ENCODE measurements at regions not wholly inside any gene's neighbourhood (a gene's known extent, or its start where the extent isn't known, plus 50 kb on each side); places are given as distances from the start of the nearest gene placed in this dataset.
"Not testable (repeated sequence)": the region's sequence is repeated elsewhere in the genome, so short reads cannot be mapped to it uniquely, and the experiment has no call there.

- H3K36me3 Mint-ChIP-seq (ENCODE audit: low read depth): not testable (repeated sequence)
Observed at GRCh38 chr2:4814137-4814536, 878.0 kb upstream of the SOX11 start.

GRCh38 chr2:4827836-4828235, 864.3 kb upstream of the SOX11 start:
- no peak for DNase-seq
- no peak for ATAC-seq
- H3K4me1 Mint-ChIP-seq: no peaks in the 10 kb centered on the region
- no peak overlapping the region for H3K27ac Mint-ChIP-seq
- no peaks in the 10 kb centered on the region for H3K27me3 Mint-ChIP-seq
- no peak overlapping the region for H3K4me3 Mint-ChIP-seq
- H3K9me3 Mint-ChIP-seq: peaks cover 8% of the 10 kb centered on the region
- H3K36me3 Mint-ChIP-seq (ENCODE audit: low read depth): no peaks in the 10 kb centered on the region

More at GRCh38 chr2:4814137-4814536, 878.0 kb upstream of the SOX11 start:
- not testable (repeated sequence) for H3K27ac Mint-ChIP-seq, ATAC-seq, H3K27me3 Mint-ChIP-seq, DNase-seq, H3K4me1 Mint-ChIP-seq, H3K4me3 Mint-ChIP-seq
- peaks cover 29% of the 10 kb centered on the region for H3K9me3 Mint-ChIP-seq

GRCh38 chr2:4828682-4829374, 863.4 kb upstream of the SOX11 start:
- H3K27me3 Mint-ChIP-seq: no peaks in the 10 kb centered on the region
- peaks cover 8% of the 10 kb centered on the region for H3K9me3 Mint-ChIP-seq
- no peak overlapping the region for H3K27ac Mint-ChIP-seq
- H3K36me3 Mint-ChIP-seq (ENCODE audit: low read depth): no peaks in the 10 kb centered on the region
- H3K4me1 Mint-ChIP-seq: no peaks in the 10 kb centered on the region
- ATAC-seq (no peak), DNase-seq (no peak)
- H3K4me3 Mint-ChIP-seq: no peak overlapping the region

- no peaks in the 10 kb centered on the region for H3K27me3 Mint-ChIP-seq
- H3K4me3 Mint-ChIP-seq: no peak overlapping the region
- H3K4me1 Mint-ChIP-seq: no peaks in the 10 kb centered on the region
- peaks cover 8% of the 10 kb centered on the region for H3K9me3 Mint-ChIP-seq
- no peak for DNase-seq
- no peaks in the 10 kb centered on the region for H3K36me3 Mint-ChIP-seq (ENCODE audit: low read depth)
- H3K27ac Mint-ChIP-seq: no peak overlapping the region
- no peak for ATAC-seq
Observed at GRCh38 chr2:4831751-4832150, 860.4 kb upstream of the SOX11 start.

GRCh38 chr2:4832642-4833041, 859.5 kb upstream of the SOX11 start:
- ATAC-seq: no peak
- Mint-ChIP-seq H3K27me3 (no peaks in the 10 kb centered on the region), H3K9me3 (peaks cover 15% of the 10 kb centered on the region), H3K4me1 (no peaks in the 10 kb centered on the region), H3K27ac (no peak overlapping the region), H3K36me3 (ENCODE audit: low read depth) (no peaks in the 10 kb centered on the region), H3K4me3 (no peak overlapping the region)
- DNase-seq: no peak

- H3K4me1 Mint-ChIP-seq: no peaks in the 10 kb centered on the region
- peaks cover 9% of the 10 kb centered on the region for H3K9me3 Mint-ChIP-seq
- no peak overlapping the region for H3K27ac Mint-ChIP-seq
- H3K36me3 Mint-ChIP-seq (ENCODE audit: low read depth): no peaks in the 10 kb centered on the region
- DNase-seq: no peak
- H3K27me3 Mint-ChIP-seq: no peaks in the 10 kb centered on the region
- no peak overlapping the region for H3K4me3 Mint-ChIP-seq
- ATAC-seq: no peak
Observed at GRCh38 chr2:4838626-4839025, 853.6 kb upstream of the SOX11 start.

- H3K4me3 Mint-ChIP-seq: no peak overlapping the region
- no peak overlapping the region for H3K27ac Mint-ChIP-seq
- no peaks in the 10 kb centered on the region for H3K27me3 Mint-ChIP-seq
- no peaks in the 10 kb centered on the region for H3K36me3 Mint-ChIP-seq (ENCODE audit: low read depth)
- peaks cover 11% of the 10 kb centered on the region for H3K9me3 Mint-ChIP-seq
- ATAC-seq (no peak), DNase-seq (no peak)
- H3K4me1 Mint-ChIP-seq: no peaks in the 10 kb centered on the region
Observed at GRCh38 chr2:4840791-4841190, 851.4 kb upstream of the SOX11 start.

- Mint-ChIP-seq H3K36me3 (ENCODE audit: low read depth) (no peaks in the 10 kb centered on the region), H3K27me3 (no peaks in the 10 kb centered on the region), H3K4me1 (no peaks in the 10 kb centered on the region), H3K4me3 (no peak overlapping the region), H3K9me3 (peaks cover 8% of the 10 kb centered on the region), H3K27ac (no peak overlapping the region)
- DNase-seq (no peak), ATAC-seq (no peak)
Observed at GRCh38 chr2:4844881-4845280, 847.3 kb upstream of the SOX11 start.

GRCh38 chr2:4862031-4862430, 830.2 kb upstream of the SOX11 start:
- no peaks in the 10 kb centered on the region for H3K4me1 Mint-ChIP-seq
- no peak overlapping the region for H3K27ac Mint-ChIP-seq
- ATAC-seq: no peak
- peaks cover 5% of the 10 kb centered on the region for H3K9me3 Mint-ChIP-seq
- no peak overlapping the region for H3K4me3 Mint-ChIP-seq
- DNase-seq: no peak
- H3K27me3 Mint-ChIP-seq: no peaks in the 10 kb centered on the region
- H3K36me3 Mint-ChIP-seq (ENCODE audit: low read depth): no peaks in the 10 kb centered on the region

GRCh38 chr2:4866198-4866597, 826.0 kb upstream of the SOX11 start:
- no peak for ATAC-seq
- Mint-ChIP-seq H3K27me3 (no peaks in the 10 kb centered on the region), H3K27ac (no peak overlapping the region), H3K4me3 (no peak overlapping the region), H3K9me3 (peaks cover 5% of the 10 kb centered on the region), H3K36me3 (ENCODE audit: low read depth) (no peaks in the 10 kb centered on the region), H3K4me1 (no peaks in the 10 kb centered on the region)
- no peak for DNase-seq

- ATAC-seq (no peak), DNase-seq (no peak)
- no peaks in the 10 kb centered on the region for H3K36me3 Mint-ChIP-seq (ENCODE audit: low read depth)
- H3K9me3 Mint-ChIP-seq: no peaks in the 10 kb centered on the region
- H3K27me3 Mint-ChIP-seq: no peaks in the 10 kb centered on the region
- no peak overlapping the region for H3K4me3 Mint-ChIP-seq
- H3K4me1 Mint-ChIP-seq: no peaks in the 10 kb centered on the region
- H3K27ac Mint-ChIP-seq: no peak overlapping the region
Observed at GRCh38 chr2:4868466-4868865, 823.7 kb upstream of the SOX11 start.

GRCh38 chr2:4869154-4869553, 823.0 kb upstream of the SOX11 start:
- H3K4me3 Mint-ChIP-seq: no peak overlapping the region
- DNase-seq (no peak), ATAC-seq (no peak)
- no peaks in the 10 kb centered on the region for H3K9me3 Mint-ChIP-seq
- H3K4me1 Mint-ChIP-seq: no peaks in the 10 kb centered on the region
- no peak overlapping the region for H3K27ac Mint-ChIP-seq
- H3K27me3 Mint-ChIP-seq: no peaks in the 10 kb centered on the region
- no peaks in the 10 kb centered on the region for H3K36me3 Mint-ChIP-seq (ENCODE audit: low read depth)

GRCh38 chr2:4873364-4873763, 818.8 kb upstream of the SOX11 start:
- no peak for DNase-seq
- H3K27ac Mint-ChIP-seq: no peak overlapping the region
- no peaks in the 10 kb centered on the region for H3K9me3 Mint-ChIP-seq
- no peaks in the 10 kb centered on the region for H3K36me3 Mint-ChIP-seq (ENCODE audit: low read depth)
- no peak for ATAC-seq
- no peaks in the 10 kb centered on the region for H3K27me3 Mint-ChIP-seq
- H3K4me3 Mint-ChIP-seq: no peak overlapping the region
- H3K4me1 Mint-ChIP-seq: no peaks in the 10 kb centered on the region

GRCh38 chr2:4873876-4874593, 818.1 kb upstream of the SOX11 start:
- no peak for ATAC-seq
- Mint-ChIP-seq H3K4me3 (no peak overlapping the region), H3K4me1 (no peaks in the 10 kb centered on the region), H3K36me3 (ENCODE audit: low read depth) (no peaks in the 10 kb centered on the region), H3K27me3 (no peaks in the 10 kb centered on the region), H3K27ac (no peak overlapping the region), H3K9me3 (no peaks in the 10 kb centered on the region)
- no peak for DNase-seq

GRCh38 chr2:4882421-4882820, 809.8 kb upstream of the SOX11 start:
- no peak for ATAC-seq
- Mint-ChIP-seq H3K36me3 (ENCODE audit: low read depth) (no peaks in the 10 kb centered on the region), H3K27ac (no peak overlapping the region), H3K27me3 (no peaks in the 10 kb centered on the region), H3K4me1 (no peaks in the 10 kb centered on the region), H3K4me3 (no peak overlapping the region), H3K9me3 (peaks cover 8% of the 10 kb centered on the region)
- no peak for DNase-seq
